ENCODE measurements at regions not wholly inside any gene's neighbourhood (a gene's known extent, or its start where the extent isn't known, plus 50 kb on each side); places are given as distances from the start of the nearest gene placed in this dataset.

- H3K9me3 ChIP-seq (ENCODE audit: control insufficient read depth, insufficient read depth, low read length), result no peaks in the 10 kb centered on the region
- TF ChIP-seq RFX5 (IDR thresholded peaks at IDR 0.05; ENCODE audit: low read depth, low read length), result no peak
- no peak for TF ChIP-seq CHD1 (IDR thresholded peaks at IDR 0.05; ENCODE audit: low read depth, low read length)
- TF ChIP-seq MXI1 (IDR thresholded peaks at IDR 0.05; ENCODE audit: borderline replicate concordance, low read depth, low read length), result no peak
Measured at GRCh38 chr7:115379321-115379720, 457.4 kb downstream of the MDFIC start.

More at GRCh38 chr7:115379321-115379720, 457.4 kb downstream of the MDFIC start:
- intact Hi-C loops (cut with micrococcal nuclease) (no loop called here), in situ Hi-C loops (cut with MboI; ENCODE audit: low sequenced_read_pairs) (no loop called here), dilution Hi-C loops (cut with HindIII; ENCODE audit: low sequenced_read_pairs, unreplicated experiment) (no loop called here)
- H4K5ac ChIP-seq (ENCODE audit: low read depth, low read length), result no peak overlapping the region
- H2BK15ac ChIP-seq (ENCODE audit: low read depth, low read length), result no peak overlapping the region
- H2BK20ac ChIP-seq (ENCODE audit: low read depth, low read length), result no peak overlapping the region
- CTCF ChIA-PET, result no interaction called here
- no peaks in the 10 kb centered on the region for H3K9me1 ChIP-seq (ENCODE audit: insufficient read depth, low read length)
- H3K4me1 ChIP-seq (ENCODE audit: control insufficient read depth, insufficient read depth, low read length), result no peaks in the 10 kb centered on the region
- H4K20me1 ChIP-seq (ENCODE audit: insufficient read depth, low read length), result no peaks in the 10 kb centered on the region
- DNase-seq (no peak), ATAC-seq (ENCODE audit: low read depth) (no peak)
- H3K18ac ChIP-seq (ENCODE audit: low read depth, low read length), result no peak overlapping the region
- no peak overlapping the region for H2BK5ac ChIP-seq (ENCODE audit: low read depth, low read length, poor library complexity, severe bottlenecking)
- no peak overlapping the region for H4K8ac ChIP-seq (ENCODE audit: low read depth in 2 of 2, low read length in 2 of 2)
- no peak overlapping the region for H2AK9ac ChIP-seq (replicated peaks; ENCODE audit: low read depth, low read length, poor library complexity)
- H2AK5ac ChIP-seq (ENCODE audit: low read depth, low read length), result no peak overlapping the region
- H3K4me2 ChIP-seq (ENCODE audit: low read depth, low read length), result no peak overlapping the region
- no CpG with 5 or more reads among the region's 1 CpG for WGBS, 2 experiments (ENCODE audit: extremely low coverage in 2 of 2, insufficient read length in 1 of 2)
- no peak overlapping the region for H4K91ac ChIP-seq (ENCODE audit: insufficient read depth, low read depth, low read length)
- POLR2A ChIA-PET (ENCODE audit: unreplicated experiment), result no interaction called here
- no peak overlapping the region for H3K14ac ChIP-seq (replicated peaks; ENCODE audit: low read depth, low read length)
- no peak overlapping the region for H3K4ac ChIP-seq (ENCODE audit: low read depth, low read length)
- no peak overlapping the region for H3K27ac ChIP-seq (ENCODE audit: insufficient read depth, low read length)
- no peaks in the 10 kb centered on the region for H3K36me3 ChIP-seq (ENCODE audit: control insufficient read depth, insufficient read depth, low read length)
- BruUV-seq (replicated peaks), result no TSS peak
- H3K9ac ChIP-seq (ENCODE audit: low read depth, low read length), result no peak overlapping the region
- H3K4me3 ChIP-seq (ENCODE audit: insufficient read depth, low read depth, low read length), result no peak overlapping the region
- no peak overlapping the region for H3K56ac ChIP-seq (ENCODE audit: extremely low read depth, insufficient read depth, low read length)
- no peak overlapping the region for H2BK120ac ChIP-seq (ENCODE audit: low read depth, low read length)
- no peaks in the 10 kb centered on the region for H3K79me1 ChIP-seq (ENCODE audit: low read depth in 1 of 2, low read length in 2 of 2)
- H2AFZ ChIP-seq (replicated peaks; ENCODE audit: low read length, poor library complexity), result no peak overlapping the region
- H3K27me3 ChIP-seq (ENCODE audit: control insufficient read depth, insufficient read depth, low read length), result no peaks in the 10 kb centered on the region
- H3K23ac ChIP-seq (ENCODE audit: low read depth, low read length), result no peak overlapping the region
